Neural cell (in vitro differentiated cells): ENCODE measurements at regions not wholly inside any gene's neighbourhood (a gene's known extent, or its start where the extent isn't known, plus 50 kb on each side); places are given as distances from the start of the nearest gene placed in this dataset.
A peak's percentile ranks its signal among the peaks of the same experiment; 100 is the strongest.

Experiments
- H2AFZ ChIP-seq: fragments of 200-600, 300-800 bp; sonication (generic), shearing (Covaris generic); 2 replicates; pipeline ENCODE4 v1.6.0; 2014; ENCODE audit warnings: low read depth, mild to moderate bottlenecking, antibody characterized with exemption, low read length, moderate library complexity
- H3F3A ChIP-seq: fragments of 200-600 bp; shearing (Covaris generic); 2 replicates; pipeline ENCODE4 v1.6.1; 2016; ENCODE audit warnings: mild to moderate bottlenecking, moderate library complexity, mixed read lengths, antibody characterized with exemption, low read length; ENCODE audit not compliant: insufficient read depth, poor library complexity, severe bottlenecking
- H3K27ac ChIP-seq: fragments of 200-600, 300-800 bp; sonication (generic), shearing (Covaris generic); 2 replicates; pipeline ENCODE4 v1.5.1; 2014; ENCODE audit warnings: mild to moderate bottlenecking, low read length, moderate library complexity
- H3K27me3 ChIP-seq: fragments of 300-800, 200-600 bp; sonication (generic), shearing (Covaris generic); 2 replicates; pipeline ENCODE4 v1.6.0; 2014; ENCODE audit warnings: mild to moderate bottlenecking, low read depth, low read length, moderate library complexity; ENCODE audit not compliant: insufficient read depth
- H3K36me3 ChIP-seq: fragments of 300-800, 200-600 bp; sonication (generic), shearing (Covaris generic); 2 replicates; pipeline ENCODE4 v1.5.1; 2014; ENCODE audit warnings: mild to moderate bottlenecking, antibody characterized with exemption, low read length, moderate library complexity; ENCODE audit not compliant: insufficient read depth
- H3K4me2 ChIP-seq: fragments of 300-800, 200-600 bp; sonication (generic), shearing (Covaris generic); 2 replicates; pipeline ENCODE4 v1.6.0; 2014; ENCODE audit warnings: mild to moderate bottlenecking, low read length
- H3K4me3 ChIP-seq: fragments of 300-800, 200-600 bp; sonication (generic), shearing (Covaris generic); 2 replicates; pipeline ENCODE4 v1.5.1; 2014; ENCODE audit warnings: mild to moderate bottlenecking, low read length, moderate library complexity
- H3K79me2 ChIP-seq: fragments of 200-600 bp; shearing (Covaris generic); replicated peaks from 2 replicates; pipeline ENCODE4 v1.6.0; 2014; ENCODE audit warnings: mild to moderate bottlenecking, low read length, moderate library complexity; ENCODE audit not compliant: insufficient read depth
- H3K9ac ChIP-seq: fragments of 300-800, 200-600 bp; sonication (generic), shearing (Covaris generic); 2 replicates; pipeline ENCODE4 v1.6.1; 2016; ENCODE audit warnings: mild to moderate bottlenecking, low read length, mixed read lengths
- H3K9me2 ChIP-seq: fragments of 200-600 bp; shearing (Covaris generic); 2 replicates; pipeline ENCODE4 v1.6.1; 2016; ENCODE audit warnings: mild to moderate bottlenecking, low read length, mixed read lengths; ENCODE audit not compliant: insufficient read depth
- H3K9me3 ChIP-seq: fragments of 200-600, 300-800 bp; sonication (generic), shearing (Covaris generic); 2 replicates; pipeline ENCODE4 v1.6.1; 2016; ENCODE audit warnings: mild to moderate bottlenecking, mixed run types, low read length, moderate library complexity, mixed read lengths
- H4K20me1 ChIP-seq: fragments of 200-600 bp; shearing (Covaris generic); 2 replicates; pipeline ENCODE4 v1.6.1; 2016; ENCODE audit warnings: mild to moderate bottlenecking, mixed run types; ENCODE audit not compliant: insufficient read depth
- EP300 ChIP-seq: fragments of 450-650 bp; conservative IDR thresholded peaks from 2 replicates; pipeline ENCODE4 v1.6.1; 2014; ENCODE audit warnings: antibody characterized with exemption, mild to moderate bottlenecking, moderate library complexity; ENCODE audit not compliant: poor library complexity, severe bottlenecking
- EZH2 ChIP-seq: fragments of 200-600, 300-800 bp; shearing (Covaris generic), sonication (generic); IDR thresholded peaks from 2 replicates; pipeline ENCODE4 v1.6.1; 2014; ENCODE audit warnings: antibody characterized with exemption, low read length, borderline replicate concordance, mild to moderate bottlenecking; ENCODE audit not compliant: insufficient read depth, poor library complexity, severe bottlenecking
- MXI1 ChIP-seq: fragments of 450-650 bp; conservative IDR thresholded peaks from 2 replicates; pipeline ENCODE4 v1.6.1; 2014; ENCODE audit warnings: antibody characterized with exemption, mild to moderate bottlenecking; ENCODE audit not compliant: poor library complexity, severe bottlenecking
- POLR2AphosphoS5 ChIP-seq: IDR thresholded peaks from 2 replicates; pipeline ENCODE4 v1.6.1; 2012
- RAD21 ChIP-seq: fragments of 450-650 bp; conservative IDR thresholded peaks from 2 replicates; pipeline ENCODE4 v1.6.1; 2014; ENCODE audit warnings: antibody characterized with exemption, mild to moderate bottlenecking, moderate library complexity
- REST ChIP-seq: IDR thresholded peaks from 2 replicates; pipeline ENCODE4 v1.6.1; 2012; ENCODE audit warnings: borderline replicate concordance
- SMC3 ChIP-seq: fragments of 450-650 bp; conservative IDR thresholded peaks from 2 replicates; pipeline ENCODE4 v1.6.1; 2014; ENCODE audit warnings: antibody characterized with exemption, mild to moderate bottlenecking, moderate library complexity; ENCODE audit not compliant: poor library complexity
- TAF1 ChIP-seq: IDR thresholded peaks from 2 replicates; pipeline ENCODE4 v1.6.1; 2012; ENCODE audit warnings: low read depth
- TF ChIP-seq, protein P1 (sequence below): fragments of 450-650 bp; IDR thresholded peaks from 2 replicates; pipeline ENCODE4 v1.5.1; 2014; ENCODE audit warnings: antibody characterized with exemption, mild to moderate bottlenecking, moderate library complexity; ENCODE audit not compliant: poor library complexity, severe bottlenecking

DNA sequence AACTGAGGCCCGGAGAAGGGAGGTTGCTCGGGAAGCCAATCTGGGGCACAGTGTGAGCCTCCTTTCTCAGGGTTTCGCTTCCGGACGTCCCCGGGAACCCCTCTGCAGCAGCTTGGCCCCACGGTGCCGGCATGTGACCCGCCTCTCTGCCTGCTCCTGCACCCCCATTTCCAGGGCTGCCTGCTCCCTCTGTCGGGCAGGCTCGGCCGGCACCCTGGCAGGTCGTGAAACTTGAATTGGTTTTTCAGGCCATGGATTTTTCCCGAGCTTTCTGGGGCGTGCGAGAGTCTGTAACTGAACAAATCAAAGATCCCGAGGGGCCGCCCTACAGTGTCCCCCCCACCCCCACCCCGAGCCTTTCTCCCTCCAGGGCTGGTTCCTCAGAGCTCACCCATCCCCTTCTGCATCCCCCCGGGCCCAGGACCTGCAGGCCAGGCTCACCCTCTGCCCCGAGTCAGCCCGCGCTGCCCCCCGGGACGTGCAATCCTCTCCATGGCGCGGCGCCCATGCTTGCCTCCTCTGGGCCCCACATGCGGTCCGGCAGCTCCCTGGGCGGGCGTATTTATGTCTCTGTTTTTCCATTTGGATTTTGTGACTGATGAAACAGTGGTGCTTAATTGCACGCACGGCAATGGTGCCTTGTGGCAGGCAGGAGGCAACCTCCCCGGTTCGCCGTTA lies 58.1 kb downstream of the UNCX start:
- H3K79me2 ChIP-seq = no peaks in the 10 kb centered on the region
- H3K4me3 ChIP-seq = peak overlapping the region; percentile 63
- H3K36me3 ChIP-seq = no peaks in the 10 kb centered on the region
- no peaks in the 10 kb centered on the region for H4K20me1 ChIP-seq
- no peak overlapping the region for H2AFZ ChIP-seq
- no peaks in the 10 kb centered on the region for H3K27me3 ChIP-seq
- peak overlapping the region; percentile 58 for H3K9ac ChIP-seq
- TF ChIP-seq TAF1 (no peak), RAD21 (peak; percentile 5), SMC3 (no peak)
- no peaks in the 10 kb centered on the region for H3K9me2 ChIP-seq
- H3K27ac ChIP-seq = no peak overlapping the region
- H3K4me2 ChIP-seq = no peak overlapping the region
- H3K9me3 ChIP-seq = no peaks in the 10 kb centered on the region
- no peaks in the 10 kb centered on the region for H3F3A ChIP-seq

DNA sequence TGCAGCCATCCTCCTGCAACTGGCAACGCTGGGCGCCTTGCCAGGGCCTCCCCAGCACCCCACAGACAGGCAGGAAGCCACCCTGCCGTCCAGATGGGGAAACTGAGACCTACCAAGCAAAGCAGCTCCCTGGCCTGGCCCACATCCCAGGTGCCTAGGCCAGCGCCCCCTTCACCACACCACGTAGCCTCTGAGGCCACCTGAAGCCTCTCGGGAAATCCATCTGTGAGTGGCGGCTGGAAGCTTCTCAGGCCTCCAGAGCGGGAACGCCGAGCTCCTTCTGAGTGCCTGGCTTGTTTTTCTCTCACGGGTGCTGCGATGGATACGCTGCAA lies 58.7 kb downstream of the UNCX start:
- Histone ChIP-seq H3F3A (no peaks in the 10 kb centered on the region), H3K9me2 (no peaks in the 10 kb centered on the region), H3K27me3 (no peaks in the 10 kb centered on the region), H3K4me2 (no peak overlapping the region), H3K9me3 (no peaks in the 10 kb centered on the region), H2AFZ (no peak overlapping the region), H3K4me3 (no peak overlapping the region), H3K79me2 (no peaks in the 10 kb centered on the region), H3K9ac (no peak overlapping the region), H4K20me1 (no peaks in the 10 kb centered on the region), H3K27ac (no peak overlapping the region), H3K36me3 (no peaks in the 10 kb centered on the region)
- TF ChIP-seq SMC3 (no peak), MXI1 (no peak), POLR2AphosphoS5 (no peak), EP300 (no peak), EZH2 (no peak)
- TF ChIP-seq, protein P1, sequence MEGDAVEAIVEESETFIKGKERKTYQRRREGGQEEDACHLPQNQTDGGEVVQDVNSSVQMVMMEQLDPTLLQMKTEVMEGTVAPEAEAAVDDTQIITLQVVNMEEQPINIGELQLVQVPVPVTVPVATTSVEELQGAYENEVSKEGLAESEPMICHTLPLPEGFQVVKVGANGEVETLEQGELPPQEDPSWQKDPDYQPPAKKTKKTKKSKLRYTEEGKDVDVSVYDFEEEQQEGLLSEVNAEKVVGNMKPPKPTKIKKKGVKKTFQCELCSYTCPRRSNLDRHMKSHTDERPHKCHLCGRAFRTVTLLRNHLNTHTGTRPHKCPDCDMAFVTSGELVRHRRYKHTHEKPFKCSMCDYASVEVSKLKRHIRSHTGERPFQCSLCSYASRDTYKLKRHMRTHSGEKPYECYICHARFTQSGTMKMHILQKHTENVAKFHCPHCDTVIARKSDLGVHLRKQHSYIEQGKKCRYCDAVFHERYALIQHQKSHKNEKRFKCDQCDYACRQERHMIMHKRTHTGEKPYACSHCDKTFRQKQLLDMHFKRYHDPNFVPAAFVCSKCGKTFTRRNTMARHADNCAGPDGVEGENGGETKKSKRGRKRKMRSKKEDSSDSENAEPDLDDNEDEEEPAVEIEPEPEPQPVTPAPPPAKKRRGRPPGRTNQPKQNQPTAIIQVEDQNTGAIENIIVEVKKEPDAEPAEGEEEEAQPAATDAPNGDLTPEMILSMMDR = no peak

GRCh38 chr7:1291845-1292765 lies 59.4 kb downstream of the UNCX start:
- H3K79me2 ChIP-seq = no peaks in the 10 kb centered on the region
- no peak for TF ChIP-seq TAF1
- no peak for TF ChIP-seq RAD21
- TF ChIP-seq EZH2 = no peak
- TF ChIP-seq EP300 = no peak
- no peak for TF ChIP-seq SMC3
- TF ChIP-seq, protein P1 = no peak
- no peak for TF ChIP-seq REST
- no peak for TF ChIP-seq POLR2AphosphoS5

More at GRCh38 chr7:1291845-1292765, 59.4 kb downstream of the UNCX start:
- H3K9me2 ChIP-seq = no peaks in the 10 kb centered on the region
- no peaks in the 10 kb centered on the region for H3K36me3 ChIP-seq
- H3K27me3 ChIP-seq = no peaks in the 10 kb centered on the region
- H3K9me3 ChIP-seq = no peaks in the 10 kb centered on the region
- no peak overlapping the region for H3K27ac ChIP-seq
- no peaks in the 10 kb centered on the region for H3F3A ChIP-seq
- H3K4me3 ChIP-seq = no peak overlapping the region
- H2AFZ ChIP-seq = no peak overlapping the region
- no peak overlapping the region for H3K9ac ChIP-seq
- no peaks in the 10 kb centered on the region for H4K20me1 ChIP-seq
- no peak overlapping the region for H3K4me2 ChIP-seq
